GM19239 (cell line): ENCODE measurements at regions not wholly inside any gene's neighbourhood (a gene's known extent, or its start where the extent isn't known, plus 50 kb on each side); places are given as distances from the start of the nearest gene placed in this dataset.

Experiments used
- DNase-seq: peaks from one replicate; pipeline ENCODE4 v3.0.0; 2011; ENCODE audit warnings: low spot score; ENCODE audit not compliant: insufficient read length
- FAIRE-seq: peaks from 2 replicates; lab custom pipeline; 2011; peaks lifted over from hg19 to GRCh38; lab: Jason Lieb, UNC

DNA sequence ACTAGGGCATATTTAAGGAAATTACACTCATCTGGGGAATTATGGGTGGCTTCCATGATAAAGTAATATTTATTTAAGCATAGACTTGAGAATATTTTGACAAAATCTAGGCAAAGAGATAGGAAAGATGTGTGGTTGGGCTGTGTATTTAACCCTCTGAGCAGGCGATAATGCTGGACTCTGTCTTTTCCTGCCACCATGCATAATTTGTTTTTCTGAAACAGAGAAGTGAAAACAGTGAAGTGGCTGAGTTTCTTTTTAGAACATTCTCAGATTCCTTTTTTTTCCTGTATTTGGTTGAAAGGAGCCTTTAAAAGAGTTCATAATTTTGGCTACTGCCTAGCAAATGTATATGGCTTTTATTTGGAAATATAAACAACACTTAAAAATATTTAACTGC lies 104.8 kb upstream of the CDH19 start:
- no peak for DNase-seq

DNA sequence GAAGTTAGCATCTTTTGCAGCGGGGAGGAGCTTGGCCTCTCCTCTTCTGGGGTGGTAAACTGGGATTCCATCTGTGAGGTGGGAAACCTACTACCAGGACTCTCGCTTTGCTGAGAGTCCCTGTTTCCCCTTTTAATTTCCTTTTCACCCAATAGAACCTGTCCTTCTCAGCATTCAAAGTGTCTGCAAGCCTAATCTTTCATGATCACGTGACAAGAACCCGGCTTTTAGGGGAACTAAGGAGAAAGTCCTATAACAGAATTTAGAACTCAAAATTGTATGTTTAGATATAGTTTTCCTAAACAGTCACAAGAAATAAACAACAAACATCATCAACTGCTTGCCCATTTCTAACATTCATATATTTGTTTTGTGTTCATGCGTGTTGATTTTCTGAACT lies 103.6 kb upstream of the CDH19 start:
- FAIRE-seq (no peak), DNase-seq (no peak)

More for the DNA sequence above, 104.8 kb upstream of the CDH19 start:
- FAIRE-seq: no peak

DNA sequence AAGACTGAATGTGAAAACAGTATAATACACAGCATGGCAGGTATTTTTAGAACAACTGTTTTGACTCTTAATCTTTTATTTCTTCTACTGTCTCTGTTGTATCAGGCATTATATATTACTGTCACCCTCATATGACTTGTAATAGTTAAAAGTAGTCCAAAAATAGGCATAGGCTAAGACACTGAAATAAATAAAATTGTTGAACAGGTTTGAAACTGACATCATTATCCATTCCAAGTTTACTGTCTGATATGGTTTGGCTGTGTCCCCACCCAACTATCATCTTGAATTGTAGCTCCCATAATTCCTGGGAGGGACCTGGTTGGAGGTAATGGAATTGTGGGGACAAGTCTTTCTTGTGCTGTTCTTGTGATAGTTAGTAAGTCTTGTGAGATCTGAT lies 91.4 kb upstream of the CDH19 start:
- no peak for FAIRE-seq
- no peak for DNase-seq

DNA sequence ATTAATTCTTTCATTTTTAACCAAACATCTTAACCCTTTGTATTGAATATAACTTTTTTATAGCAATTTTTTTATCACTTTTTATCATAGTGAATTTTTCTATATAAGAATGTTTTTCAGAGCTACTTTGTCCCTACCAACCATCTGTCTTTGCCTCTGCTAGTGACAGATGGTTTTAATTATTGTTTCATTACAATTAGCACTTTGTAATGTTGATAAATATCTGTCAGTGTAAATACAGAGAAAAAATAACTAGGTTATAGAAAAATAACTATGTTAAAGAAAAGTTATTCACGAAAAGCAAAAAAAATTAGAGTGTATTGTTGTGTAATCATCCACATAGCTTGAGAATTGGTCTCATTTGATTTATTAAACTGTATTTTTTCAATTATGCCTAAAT lies 91.0 kb upstream of the CDH19 start:
- no peak for DNase-seq
- no peak for FAIRE-seq

DNA sequence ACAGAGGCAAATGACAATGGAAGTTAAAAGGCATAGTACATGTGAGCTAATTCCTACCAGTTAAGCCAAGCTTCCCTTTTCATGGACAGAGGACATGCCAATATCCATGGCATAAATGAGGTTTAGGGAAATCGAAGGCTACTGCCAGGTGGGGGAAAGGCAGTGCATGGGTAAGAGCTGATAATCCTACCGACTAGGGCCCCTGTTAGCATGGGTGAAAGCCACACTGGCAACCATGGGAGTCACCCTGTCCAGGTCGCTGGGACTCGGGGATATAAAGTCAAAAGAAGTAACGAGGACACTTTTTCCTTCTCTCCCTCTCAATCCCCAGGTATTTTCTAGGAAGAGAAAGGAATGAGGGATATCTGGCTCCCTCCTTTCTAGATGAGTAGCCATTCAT lies 83.7 kb upstream of the CDH19 start:
- no peak for DNase-seq
- no peak for FAIRE-seq

DNA sequence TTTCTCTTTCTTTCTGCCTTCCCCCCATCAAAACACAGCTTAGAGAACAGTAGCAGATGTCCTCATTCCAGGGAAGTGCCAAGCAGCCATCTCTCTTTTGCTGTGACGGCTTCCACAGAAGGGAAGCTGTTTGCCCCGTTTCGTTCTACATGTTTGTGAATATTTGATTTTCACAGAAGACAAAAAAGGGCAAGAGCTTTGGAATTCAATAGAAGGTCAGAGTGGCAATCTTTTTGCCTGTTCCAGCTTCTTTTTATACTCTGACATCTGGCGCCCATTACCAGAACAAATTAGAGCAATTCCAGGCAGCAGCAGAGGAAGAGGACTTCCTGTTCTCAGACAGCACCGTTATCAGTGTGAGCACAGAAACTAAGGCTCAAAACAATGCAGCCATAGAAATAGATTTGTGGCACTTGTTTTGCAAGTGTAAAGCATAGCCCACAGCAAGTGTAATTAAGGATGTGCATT lies 79.0 kb upstream of the CDH19 start:
- FAIRE-seq: no peak
- DNase-seq: no peak

DNA sequence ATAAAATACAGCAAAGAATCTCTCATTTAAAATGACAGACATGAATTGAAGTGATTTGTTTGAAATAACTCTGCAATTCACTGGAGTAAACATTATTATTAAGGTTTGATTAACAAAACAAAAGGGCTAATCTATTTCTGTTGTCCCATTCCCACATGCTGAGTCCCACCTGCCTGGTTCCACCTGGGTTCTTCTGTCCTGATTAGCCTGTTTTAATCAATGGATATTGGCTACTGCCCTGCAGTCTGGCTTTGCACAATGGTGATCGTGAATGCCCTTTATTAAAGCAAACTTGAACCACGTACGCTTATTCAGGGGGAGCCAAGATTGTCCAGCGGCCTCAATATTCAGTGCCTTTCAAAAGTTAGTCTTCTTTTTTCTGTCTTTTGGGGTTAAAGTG lies 72.8 kb upstream of the CDH19 start:
- DNase-seq: no peak
- no peak for FAIRE-seq

DNA sequence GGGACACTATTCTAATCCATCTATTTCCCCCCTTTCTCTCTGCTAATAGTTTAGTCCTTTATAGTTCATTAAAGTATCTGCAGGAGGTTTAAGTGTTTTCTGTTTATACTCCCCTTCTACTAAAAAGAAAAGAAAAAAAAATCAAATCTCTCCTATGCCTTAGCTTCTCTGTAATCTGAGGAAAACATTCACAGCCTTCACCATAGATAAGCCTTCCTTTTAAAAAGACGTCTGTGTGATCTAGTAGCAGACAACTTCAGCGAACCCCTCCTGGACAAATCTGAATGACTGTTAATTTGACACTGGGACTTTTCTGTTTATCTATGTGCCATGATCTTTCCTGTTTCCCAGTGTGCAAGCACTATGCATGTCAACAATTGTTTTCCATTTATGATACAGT lies 70.4 kb upstream of the CDH19 start:
- DNase-seq: no peak

DNA sequence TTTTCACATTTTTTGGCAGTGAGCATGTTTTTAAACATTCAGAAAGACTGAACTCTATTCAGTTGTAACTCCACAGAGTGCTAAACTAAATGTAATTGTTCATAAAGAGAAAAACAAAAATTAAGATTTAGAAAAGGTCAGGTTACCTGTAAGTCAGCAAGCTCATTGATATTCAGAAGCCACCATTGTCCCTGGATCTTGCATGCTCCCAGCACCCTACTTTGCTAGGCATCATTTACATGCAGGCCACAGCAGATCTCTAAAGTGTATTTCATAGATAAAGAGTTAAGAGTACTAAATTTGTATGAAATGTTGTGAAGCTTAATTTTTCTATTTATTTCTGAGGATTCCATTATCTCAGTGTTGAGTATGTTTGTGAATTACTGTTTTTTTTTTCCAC lies 64.8 kb upstream of the CDH19 start:
- FAIRE-seq: no peak
- DNase-seq: no peak

More for the DNA sequence above, 70.4 kb upstream of the CDH19 start:
- no peak for FAIRE-seq

DNA sequence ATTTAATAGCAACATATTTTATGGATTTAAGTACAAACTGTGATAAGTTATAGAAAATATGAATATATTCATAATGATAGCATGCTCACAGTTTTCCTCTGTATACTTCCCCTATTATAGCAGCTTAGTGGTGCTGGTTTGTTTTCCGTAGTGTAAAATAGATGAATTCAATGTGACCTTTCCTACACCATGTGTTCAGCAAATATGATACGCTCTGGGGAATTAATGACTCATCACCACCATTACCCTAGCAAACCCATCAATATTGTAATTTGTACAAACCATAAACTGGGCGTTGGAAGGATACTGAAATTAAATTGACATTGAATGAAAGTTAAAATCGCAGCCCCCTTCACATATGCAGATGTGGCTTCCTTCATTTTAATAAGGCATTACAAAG lies 58.7 kb upstream of the CDH19 start:
- no peak for DNase-seq
- no peak for FAIRE-seq

DNA sequence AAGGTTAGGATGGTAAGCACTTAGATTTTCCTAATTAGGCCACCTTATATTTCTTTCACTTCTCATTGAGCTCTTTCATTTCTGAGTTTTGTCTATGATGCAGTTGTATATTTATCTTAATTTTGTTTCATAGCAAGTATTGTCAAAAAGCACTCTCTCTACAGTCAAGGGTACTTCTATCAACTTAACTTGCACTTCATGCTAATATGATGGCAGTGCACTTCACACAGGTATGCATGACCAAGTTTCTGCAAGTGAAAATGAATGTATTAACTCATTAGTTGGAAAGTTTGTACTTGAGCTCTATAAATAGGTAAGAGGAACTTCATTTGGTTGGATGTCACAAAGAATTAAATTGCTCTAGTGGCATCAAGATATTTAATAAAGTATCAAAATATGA lies 51.5 kb upstream of the CDH19 start:
- DNase-seq (no peak), FAIRE-seq (no peak)
